DMS153 (cell line): ENCODE measurements at regions not wholly inside any gene's neighbourhood (a gene's known extent, or its start where the extent isn't known, plus 50 kb on each side); places are given as distances from the start of the nearest gene placed in this dataset.
"Not testable (repeated sequence)": the region's sequence is repeated elsewhere in the genome, so short reads cannot be mapped to it uniquely, and the experiment has no call there.

ENCODE experiments used
- DNase-seq: peaks from one replicate; lab custom pipeline; 2025; lab: John Stamatoyannopoulos, UW

DNA sequence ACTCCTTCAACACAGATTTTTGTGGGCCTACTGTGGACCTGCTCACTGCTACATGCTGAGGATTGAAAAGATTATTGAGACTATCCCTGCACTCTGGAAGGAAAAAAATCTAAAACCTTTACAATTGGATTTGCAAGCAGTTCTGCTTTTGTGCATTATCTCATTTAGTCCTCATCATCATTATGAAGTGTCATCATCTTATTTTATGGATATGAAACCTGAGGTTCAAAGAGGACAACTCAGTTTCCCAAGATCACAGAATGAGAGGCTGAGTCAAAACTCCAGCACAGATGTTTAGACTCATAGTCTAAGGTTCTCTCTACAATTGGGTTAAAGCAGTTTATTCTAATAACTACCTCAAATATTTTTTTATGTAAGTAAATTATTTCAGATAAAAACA is 160.2 kb upstream of the MARCKS start:
- no peak for DNase-seq

DNA sequence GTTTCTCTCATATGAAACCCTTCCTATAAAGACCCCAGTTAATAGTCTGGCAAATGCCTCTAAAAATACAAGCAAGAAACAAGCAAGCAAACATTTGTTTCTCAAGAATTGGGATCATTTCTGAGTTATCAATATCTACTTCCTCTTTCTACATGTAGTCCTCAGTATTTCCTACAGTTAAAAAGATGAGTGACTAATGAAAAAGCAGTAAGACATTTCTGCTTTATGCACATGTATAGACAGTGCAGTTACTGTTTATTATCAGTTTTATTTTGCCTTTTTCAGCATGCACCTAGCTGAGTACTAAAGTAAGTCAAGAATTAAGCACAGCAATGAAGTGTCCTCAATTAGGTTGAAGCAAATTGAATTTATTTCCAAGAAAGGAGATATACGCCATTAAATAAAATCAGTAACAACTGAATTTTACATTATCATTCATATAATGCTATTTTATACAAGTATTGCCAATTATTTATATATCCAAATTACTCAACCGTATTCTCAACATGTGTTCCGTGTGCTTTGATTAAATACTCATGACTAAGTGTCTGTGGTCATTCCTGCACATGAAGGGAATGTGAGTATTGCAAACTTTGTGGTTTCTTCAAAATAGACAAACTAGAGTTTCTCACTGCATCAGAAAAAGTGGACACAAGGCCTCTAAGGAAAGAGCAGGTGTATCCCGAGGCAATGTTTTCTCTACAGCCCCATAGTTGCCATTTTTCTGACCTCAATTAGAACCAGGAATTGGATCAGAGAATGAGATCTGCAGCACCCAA is 159.3 kb upstream of the MARCKS start:
- no peak for DNase-seq

DNA sequence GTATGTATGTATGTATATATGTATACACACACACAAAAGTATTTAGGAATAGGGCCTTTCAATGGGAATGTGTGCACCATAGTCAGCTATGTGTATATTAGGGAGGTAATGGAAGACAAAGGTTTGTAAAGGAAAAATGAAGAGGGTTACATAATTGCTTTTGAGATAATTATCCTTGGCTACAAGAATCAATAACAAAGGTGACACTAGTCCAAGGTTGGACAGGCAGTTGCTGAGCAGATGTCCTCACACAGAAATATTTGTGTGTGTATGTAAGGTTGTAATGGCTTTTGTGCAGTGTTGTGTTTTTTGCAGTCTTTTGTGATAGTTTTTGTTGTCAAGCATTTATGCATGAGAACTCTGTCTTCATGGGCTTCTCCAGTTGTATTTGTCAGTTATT is 157.9 kb upstream of the MARCKS start:
- no peak for DNase-seq

DNA sequence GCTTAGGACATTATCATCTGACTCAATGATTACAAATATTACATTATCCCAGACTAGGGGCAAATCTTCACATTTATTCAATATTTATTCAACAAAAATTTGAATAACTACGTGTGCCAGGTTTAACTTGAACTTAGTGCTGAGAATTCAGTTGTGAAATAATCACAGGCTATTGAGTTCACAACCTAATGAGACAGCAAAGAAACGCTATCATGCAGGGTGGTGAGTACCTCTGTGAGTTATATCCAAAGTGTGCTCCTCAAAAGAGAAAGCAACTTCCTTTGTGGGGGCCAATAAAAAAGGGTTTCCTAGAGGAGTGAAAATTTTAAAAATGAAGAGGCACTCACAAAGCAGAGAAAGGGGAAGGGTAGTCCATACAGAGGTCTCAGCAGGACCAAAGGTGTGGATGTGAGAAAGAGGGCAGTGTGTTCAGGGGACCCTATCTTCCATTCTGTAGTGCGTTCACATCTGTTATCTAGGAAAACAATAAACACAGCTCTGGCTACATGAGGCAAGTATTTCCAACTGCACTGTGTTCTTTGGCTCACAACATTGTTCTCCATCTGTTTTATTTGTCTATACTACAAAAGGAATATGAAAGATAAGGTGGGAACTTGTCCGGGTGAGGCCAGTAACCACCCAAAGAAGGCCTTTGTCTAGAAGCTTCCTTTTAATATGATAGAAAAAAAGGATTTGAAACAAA is 155.4 kb upstream of the MARCKS start:
- no peak for DNase-seq

DNA sequence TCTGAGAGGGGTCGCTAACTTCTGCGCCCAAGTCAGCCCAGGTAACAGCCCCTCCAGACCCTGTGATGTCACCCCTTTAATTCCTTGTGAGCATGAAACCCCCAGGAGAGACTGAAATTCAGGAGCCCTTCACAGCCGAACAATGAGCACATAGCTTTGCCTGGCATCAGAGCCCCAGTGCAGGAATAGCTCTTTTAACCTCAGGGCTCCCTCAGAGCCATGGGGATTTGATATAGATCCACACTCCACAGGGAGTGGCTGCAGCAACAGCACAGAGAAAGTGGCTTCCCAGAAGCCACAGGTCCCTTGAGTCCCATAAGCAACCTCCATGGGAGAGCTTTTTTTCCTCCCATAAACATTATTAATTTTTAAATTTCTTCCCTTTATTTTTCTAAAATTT is 150.0 kb upstream of the MARCKS start:
- DNase-seq = no peak

DNA sequence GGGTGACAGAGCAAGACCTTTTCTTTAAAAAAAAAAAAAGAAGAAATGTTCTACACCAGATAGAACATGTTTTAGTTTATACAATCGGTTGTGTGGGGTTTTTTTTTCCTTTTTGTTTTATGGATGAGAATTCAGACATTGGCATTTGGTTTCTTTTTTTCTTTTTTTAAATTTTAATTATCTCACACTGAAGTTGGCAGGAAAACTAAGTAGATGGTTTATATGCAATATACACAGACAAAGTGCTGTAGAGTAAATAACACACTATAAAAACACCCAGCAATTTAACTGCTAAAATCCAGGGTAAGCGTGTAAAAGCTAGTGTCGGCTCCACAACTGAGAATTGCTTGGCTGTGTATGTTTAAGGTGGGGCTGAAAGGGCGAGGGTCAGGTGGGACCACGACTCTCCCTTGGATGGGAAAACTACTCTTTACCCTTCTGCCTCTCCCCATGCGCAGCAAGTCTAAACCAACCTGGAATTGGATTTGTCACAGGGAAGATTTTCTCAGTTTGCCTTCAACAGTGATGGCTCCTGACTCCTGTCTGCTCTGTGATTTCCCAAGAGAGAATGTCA is 147.1 kb upstream of the MARCKS start:
- no peak for DNase-seq

DNA sequence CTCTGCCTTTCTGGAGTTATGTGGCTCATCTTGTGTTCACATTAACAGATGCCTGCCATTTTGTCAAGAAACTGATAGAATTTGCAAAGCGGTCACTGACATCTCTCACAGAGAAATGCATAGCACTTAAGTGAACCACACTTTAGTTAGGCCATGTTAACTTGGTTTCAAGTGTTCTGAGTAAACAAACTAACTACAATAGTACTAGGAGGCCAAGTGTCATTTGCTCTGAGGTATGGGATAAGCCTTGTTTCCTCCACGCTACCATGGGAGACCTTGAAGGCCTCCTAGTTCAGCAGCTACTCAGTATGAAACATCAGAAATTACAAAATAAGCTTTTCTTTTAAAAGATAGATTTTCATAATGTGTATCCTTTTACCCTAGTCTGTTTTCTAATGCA is 143.5 kb upstream of the MARCKS start:
- DNase-seq = no peak

DNA sequence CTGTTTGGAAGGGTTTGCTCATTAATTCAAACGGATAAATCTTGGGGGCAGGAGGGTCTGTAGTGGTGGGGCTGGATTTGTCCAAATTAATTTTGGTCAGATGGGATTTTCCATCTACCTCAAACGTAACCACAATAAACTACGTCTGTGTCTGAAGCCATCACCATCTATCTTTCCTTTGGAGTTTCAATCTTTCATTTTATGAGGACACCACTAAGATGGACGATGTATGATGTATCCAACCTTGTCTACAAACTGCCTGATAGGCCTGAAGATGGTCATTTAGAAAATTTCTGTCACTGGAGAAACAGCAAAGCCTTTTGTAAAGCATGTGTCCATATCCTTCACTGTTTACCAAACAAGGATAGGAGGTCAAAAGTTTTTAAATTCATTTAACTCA is 138.6 kb upstream of the MARCKS start:
- no peak for DNase-seq

DNA sequence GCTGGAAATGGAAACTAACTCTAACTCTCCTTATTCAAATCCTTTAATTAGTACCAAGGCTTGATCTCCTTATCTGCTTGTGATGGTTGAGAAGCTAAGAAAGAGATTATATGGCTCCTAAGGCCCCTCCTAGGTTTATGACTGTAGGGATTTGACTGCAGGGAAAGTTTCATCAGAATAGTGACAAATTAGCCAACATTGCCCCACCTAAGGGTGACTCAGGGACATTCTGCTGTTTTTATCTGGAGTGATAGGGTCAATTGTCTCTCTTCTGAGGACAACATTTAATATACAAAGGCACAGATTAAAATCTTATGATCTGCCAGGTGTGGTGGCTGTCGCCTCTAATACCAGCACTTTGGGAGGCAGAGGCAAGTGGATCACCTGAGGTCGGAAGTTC is 138.1 kb upstream of the MARCKS start:
- no peak for DNase-seq

DNA sequence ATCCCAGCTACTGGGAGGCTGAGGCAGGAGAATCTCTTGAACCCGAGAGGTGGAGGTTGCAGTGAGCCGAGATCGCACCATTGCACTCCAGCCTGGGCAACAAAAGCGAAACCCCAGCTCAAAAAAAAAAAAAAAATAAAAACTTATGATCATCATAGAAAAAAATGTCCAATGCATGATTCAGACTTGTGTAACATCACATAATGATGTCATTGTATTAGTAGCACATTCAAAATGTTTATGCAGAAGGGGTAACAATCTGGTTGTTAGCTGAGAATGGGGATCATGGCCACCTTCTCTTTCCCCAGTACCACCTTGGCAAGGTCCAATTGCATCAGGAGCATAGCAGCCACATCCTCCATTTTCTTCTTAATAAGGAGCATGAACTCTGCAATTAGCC is 137.6 kb upstream of the MARCKS start:
- DNase-seq = no peak

DNA sequence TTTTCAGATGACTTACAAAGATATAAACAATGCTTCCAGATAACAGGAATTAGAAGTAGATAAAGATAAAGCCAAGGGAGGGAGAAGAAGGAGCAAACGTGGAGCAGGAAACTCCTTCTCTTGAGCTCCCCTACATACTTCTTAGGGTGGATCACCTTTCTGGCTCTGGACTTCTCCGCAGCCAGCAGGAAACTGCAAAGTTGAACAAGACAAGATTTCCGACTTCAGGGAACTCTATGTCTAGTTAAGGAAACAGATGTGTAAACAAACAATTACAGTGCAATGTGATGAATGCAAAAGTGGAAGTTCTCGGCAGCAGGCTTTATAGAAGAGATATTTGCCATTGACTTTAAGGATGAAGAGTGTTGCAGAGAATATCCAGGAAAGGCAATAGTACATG is 134.0 kb upstream of the MARCKS start:
- no peak for DNase-seq

DNA sequence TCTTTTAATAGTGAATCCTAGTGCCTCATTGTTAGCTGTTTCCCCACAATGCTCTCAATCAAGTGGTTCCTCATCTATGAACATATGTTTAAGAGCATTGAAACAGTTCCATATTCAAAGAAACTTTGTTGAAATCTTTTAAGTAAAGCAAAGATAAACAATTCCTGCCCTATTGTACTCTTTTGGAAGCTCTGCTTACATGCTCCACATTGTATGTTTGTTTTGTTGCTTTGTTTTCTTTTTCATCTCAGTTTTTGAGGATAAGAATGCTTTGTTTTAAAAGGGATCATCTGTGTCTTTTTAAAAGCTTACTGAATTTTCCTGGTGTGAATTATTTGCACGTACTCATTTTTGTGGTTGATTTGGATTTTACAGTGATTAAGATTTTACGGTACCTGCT is 132.2 kb upstream of the MARCKS start:
- not testable (repeated sequence) for DNase-seq

DNA sequence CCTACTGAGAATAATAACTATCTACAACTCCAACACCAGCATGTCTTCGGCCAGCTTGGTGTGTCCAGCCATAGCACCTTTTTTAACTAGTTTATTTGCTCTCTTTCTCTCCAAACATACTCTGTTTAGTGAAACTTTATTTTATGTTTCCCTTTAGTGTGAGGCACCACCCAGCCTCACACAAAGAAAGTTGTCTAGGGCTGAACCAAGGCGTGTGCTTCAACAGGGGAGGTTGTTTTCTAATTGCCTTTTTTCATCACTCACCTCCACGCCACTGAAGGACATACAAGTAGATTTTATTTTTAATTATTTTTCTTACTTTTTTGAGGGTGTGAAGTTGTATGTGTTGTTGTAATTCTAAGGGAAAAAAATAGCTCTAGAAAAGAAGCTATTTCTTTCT is 125.6 kb upstream of the MARCKS start:
- DNase-seq = no peak

DNA sequence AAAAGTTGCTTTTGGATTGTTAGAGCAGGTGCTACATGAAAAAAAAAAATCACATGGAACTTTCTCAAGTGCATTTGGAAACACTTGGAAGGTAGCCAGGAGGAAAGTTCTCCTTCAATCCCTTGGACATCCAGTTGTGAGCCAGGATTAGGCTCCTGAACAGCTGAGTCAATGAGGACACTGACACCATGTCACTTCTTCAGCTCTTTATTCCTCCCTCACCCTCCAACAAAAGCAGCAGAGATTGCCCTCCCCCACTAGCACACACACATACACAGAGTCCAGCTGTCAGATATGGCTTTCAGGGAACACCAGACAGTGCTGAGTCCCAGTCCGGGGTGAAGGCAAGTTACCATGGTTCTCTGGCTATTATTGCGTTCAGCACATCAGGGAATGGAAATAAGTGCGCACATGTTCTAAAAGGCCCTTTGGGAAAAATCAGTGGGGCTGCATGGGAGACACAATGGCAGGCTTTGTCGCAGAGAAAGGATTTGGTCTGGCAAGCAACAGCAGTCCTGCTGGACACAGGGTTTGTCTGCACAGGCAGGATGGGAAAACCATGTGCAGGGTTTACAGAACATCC is 124.7 kb upstream of the MARCKS start:
- DNase-seq = peak; percentile 60

DNA sequence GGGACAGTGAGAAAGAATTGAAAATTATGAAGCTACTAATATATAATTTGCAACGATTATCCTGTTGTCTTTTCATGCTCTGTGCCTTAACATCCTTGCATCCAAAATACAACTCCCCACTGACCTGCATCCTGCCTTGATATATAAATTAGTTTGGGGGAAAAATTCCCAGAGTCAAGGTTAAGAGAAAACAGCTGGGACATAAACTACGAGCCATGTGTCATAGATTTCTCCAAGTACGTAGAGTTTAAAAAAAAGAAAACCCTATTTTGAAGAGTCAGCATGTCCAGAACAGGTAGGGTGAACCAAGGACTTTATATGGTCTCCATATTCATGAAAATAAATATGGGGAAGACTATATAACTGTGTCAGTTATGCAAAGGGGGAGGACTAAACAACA is 123.8 kb upstream of the MARCKS start:
- DNase-seq = no peak

DNA sequence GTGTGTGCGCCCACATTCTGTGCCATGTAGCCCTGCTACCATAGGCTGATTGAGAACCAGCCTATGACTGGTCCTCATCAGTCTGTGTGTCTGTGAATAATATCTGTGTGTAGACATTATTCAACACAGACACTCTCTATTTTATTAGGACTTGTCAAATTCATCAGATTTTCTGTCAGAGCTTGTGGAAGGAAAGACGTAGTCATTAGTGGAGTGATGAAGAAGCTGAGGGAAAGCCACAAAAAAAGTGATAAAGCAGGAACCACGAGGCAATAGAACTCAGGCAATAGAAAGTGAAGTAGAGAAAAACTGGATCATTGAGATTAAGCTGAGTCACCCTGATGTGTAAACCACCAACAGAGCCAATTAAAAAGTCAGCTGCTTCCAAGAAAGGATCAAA is 122.2 kb upstream of the MARCKS start:
- DNase-seq = no peak

DNA sequence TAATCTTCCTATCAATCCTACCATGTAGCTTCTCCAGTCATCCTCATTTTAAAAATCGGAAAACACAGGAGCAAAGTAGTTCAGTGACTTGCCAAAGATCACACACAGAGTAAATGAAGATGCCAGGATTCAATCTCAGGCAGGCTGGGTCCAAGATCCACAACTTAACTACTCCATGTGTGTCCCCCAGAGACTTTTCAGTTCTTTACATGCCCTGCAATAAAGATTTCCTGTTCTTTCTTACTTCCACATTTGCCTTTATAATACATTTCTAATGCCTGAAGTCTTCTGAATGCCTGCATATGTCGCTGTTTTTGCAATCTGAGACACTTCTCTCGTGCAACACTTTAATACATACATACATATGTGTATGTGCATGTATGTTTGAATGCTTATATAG is 121.7 kb upstream of the MARCKS start:
- DNase-seq = no peak

DNA sequence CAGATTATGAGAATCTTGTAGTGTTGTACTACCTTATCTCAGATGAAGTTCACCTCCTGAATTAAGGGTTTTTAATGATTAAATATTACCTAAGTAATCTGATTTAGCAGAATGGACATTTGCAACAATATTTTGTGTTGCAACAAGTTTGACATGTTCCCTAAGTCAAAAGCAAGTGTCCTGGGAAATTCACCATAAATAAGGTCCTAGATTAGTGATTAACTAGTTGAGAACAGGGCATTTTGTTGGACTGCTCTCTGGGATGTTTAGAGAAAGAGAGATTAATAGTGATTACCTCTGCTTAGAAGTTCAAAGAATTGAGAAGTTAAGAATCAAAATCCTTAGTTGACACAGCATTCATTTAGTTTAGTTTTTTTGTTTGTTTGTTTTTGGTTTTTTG is 120.2 kb upstream of the MARCKS start:
- no peak for DNase-seq

DNA sequence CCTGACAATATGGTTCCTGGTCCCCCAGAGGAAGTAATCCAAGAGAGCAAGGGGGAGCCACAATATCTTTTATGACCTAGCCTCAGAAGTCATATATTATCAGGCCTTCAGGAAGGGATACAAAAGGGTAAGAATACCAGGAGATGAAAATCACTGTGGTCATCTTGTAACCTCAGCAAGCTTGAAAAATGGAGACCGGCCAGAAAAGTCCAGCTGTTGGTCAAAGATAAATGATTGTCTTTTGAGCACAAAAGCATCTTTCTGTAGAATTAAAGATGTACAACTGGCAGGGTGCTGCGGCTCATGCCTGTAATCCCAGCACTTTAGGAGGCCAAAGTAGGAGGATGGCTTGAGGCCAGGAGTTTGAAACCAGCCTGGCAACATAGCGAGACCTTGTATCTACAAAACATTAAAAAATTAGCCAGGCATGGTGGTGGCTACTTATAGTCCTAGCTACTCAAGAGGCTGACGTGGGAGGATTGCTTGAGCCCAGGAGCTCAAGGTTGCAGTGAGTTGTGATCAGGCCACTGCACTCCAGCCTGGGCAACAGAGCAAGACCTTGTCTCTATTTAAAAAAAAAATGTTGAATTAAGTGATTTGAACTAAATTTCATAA is 118.0 kb upstream of the MARCKS start:
- DNase-seq = no peak

DNA sequence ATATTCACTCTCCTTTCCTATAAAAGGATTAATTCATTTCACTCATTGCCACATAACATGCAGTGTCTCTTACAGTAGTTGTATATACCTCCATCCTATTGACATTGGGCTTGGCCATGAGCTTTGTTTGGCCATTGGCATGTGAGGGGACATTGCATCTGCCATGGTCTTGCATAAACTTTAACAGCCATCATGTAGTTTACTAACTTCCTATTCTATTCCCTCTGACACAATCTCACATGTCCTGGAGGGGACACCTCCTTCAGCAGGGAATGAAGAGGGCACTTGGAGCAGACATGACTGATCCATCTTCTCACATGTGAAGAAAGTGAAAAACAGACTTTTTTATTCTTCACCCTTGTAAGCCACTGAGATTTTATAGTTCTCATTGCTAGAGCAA is 115.5 kb upstream of the MARCKS start:
- DNase-seq = no peak

DNA sequence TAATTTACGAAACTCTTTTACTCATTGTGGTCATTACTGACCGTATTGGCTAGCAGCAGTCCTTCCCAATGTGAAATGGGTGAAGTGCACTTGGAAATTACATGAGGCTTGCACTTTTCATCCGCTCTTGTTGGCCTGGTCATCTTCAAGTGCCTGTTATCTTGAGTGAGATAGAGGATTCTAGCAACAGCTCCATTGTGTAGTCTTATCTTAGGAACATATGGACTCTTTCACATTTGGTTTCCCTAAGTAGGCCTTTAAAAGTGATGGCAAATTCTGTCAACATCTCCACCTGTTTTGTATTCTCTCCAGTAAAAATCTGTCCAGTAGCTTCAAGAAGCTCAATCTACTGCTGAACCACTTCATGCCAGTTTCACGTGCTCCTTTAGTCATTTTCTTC is 114.8 kb upstream of the MARCKS start:
- no peak for DNase-seq

DNA sequence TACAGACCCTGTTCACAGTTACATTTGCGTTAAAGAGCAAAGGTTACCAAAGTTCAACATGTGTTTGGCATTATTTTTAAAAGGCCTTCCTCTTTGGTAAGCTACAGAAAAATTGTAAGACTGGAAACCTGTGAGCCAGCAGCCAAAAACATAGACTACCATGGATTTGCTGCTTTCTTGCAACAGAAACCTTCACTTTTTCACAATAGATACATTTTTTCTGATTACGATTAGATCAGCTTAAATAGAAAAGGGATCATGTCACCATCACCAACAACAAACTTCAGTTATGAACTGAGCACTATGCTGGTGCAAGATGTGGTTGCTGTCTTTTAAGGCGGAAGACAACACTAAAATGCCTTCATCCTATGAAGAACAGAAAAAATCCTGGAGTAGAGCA is 112.3 kb upstream of the MARCKS start:
- DNase-seq = no peak
